22Rv1 (cell line): ENCODE measurements at regions not wholly inside any gene's neighbourhood (a gene's known extent, or its start where the extent isn't known, plus 50 kb on each side); places are given as distances from the start of the nearest gene placed in this dataset.
"Not testable (repeated sequence)": the region's sequence is repeated elsewhere in the genome, so short reads cannot be mapped to it uniquely, and the experiment has no call there.

Experiments used
- CTCF ChIP-seq: fragments of 450-650 bp; IDR thresholded peaks from 2 replicates; pipeline ENCODE4 v1.5.1; 2017; ENCODE audit warnings: mild to moderate bottlenecking
- ZFX ChIP-seq: fragments of 450-650 bp; IDR thresholded peaks from 2 replicates; pipeline ENCODE4 v1.6.1; 2017; ENCODE audit warnings: antibody characterized with exemption, borderline replicate concordance

GRCh38 chr21:9010121-9010795 is 1511.1 kb upstream of the TPTE start:
- not testable (repeated sequence) for TF ChIP-seq CTCF, ZFX
